Kidney (tissue), 13 donors: ENCODE measurements at regions not wholly inside any gene's neighbourhood (a gene's known extent, or its start where the extent isn't known, plus 50 kb on each side); places are given as distances from the start of the nearest gene placed in this dataset.

Source experiments
- DNase-seq, 5 donors: peaks; one replicate each; pipeline ENCODE4 v3.0.0-alpha.2; 2013 to 2020
- FAIRE-seq: peaks from 2 replicates; lab custom pipeline; 2012; peaks lifted over from hg19 to GRCh38; lab: Jason Lieb, UNC
- H3K27ac ChIP-seq, 2 donors: one replicate each; pipeline ENCODE4 v1.7.0; 2013; ENCODE audit warnings: low read depth in 2 of 2, low read length in 2 of 2, inconsistent platforms in 1 of 2
- H3K27me3 ChIP-seq: one replicate; pipeline ENCODE4 v1.7.1; 2013; ENCODE audit warnings: low read length, inconsistent platforms; ENCODE audit not compliant: control insufficient read depth, insufficient read depth
- H3K36me3 ChIP-seq, 3 donors: one replicate each; pipeline versions ENCODE4 v1.7.0 to v1.7.1; 2013; ENCODE audit warnings: low read length in 3 of 3, control low read depth in 1 of 3, inconsistent platforms in 1 of 3; ENCODE audit not compliant: insufficient read depth in 3 of 3, control insufficient read depth in 2 of 3
- H3K4me1 ChIP-seq, 3 donors: one replicate each; pipeline versions ENCODE4 v1.7.0 to v1.7.1; 2013; ENCODE audit warnings: low read length in 3 of 3, inconsistent platforms in 1 of 3, low read depth in 1 of 3; ENCODE audit not compliant: control insufficient read depth in 2 of 3, insufficient read depth in 2 of 3
- H3K4me3 ChIP-seq, 3 donors: one replicate each; pipeline versions ENCODE4 v1.7.0 to v1.8.1; 2013; ENCODE audit warnings: low read length in 3 of 3, control low read depth in 1 of 3, inconsistent platforms in 1 of 3
- H3K9ac ChIP-seq, 3 donors: one replicate each; pipeline versions ENCODE4 v1.7.0 to v1.7.1; 2013; ENCODE audit warnings: low read length in 3 of 3, control low read depth in 1 of 3, inconsistent platforms in 1 of 3
- H3K9me3 ChIP-seq, 3 donors: one replicate each; pipeline versions ENCODE4 v1.7.0 to v1.7.1; 2013; ENCODE audit warnings: low read length in 3 of 3, control low read depth in 1 of 3, inconsistent platforms in 1 of 3; ENCODE audit not compliant: control insufficient read depth in 2 of 3, insufficient read depth in 1 of 3
- CTCF ChIP-seq: IDR thresholded peaks from 3 replicates; pipeline ENCODE4 v1.5.1; 2012; ENCODE audit warnings: mild to moderate bottlenecking, moderate library complexity, borderline replicate concordance; ENCODE audit not compliant: insufficient read depth; ENCODE audit errors: extremely low read depth
- intact Hi-C: fragments of 100-400 bp; cut with DNase I; formaldehyde crosslinking; loops from one replicate; pipeline ENCODE4 v1.11.1; 2022
- donor health status: control.
- donor health status: control.
- donor health status: control.
- donor health status: control.
- donor health status: control.
- donor health status: DM: yes; HTN: yes; CAD: no.
- donor health status: Normal renal cell carcinoma (clear cell type).

- H3K4me3 ChIP-seq: no peak overlapping the region
- no peak for FAIRE-seq
- no peak for TF ChIP-seq CTCF
- H3K27ac ChIP-seq: no peak overlapping the region
- no peaks in the 10 kb centered on the region for H3K27me3 ChIP-seq
- no peaks in the 10 kb centered on the region for H3K36me3 ChIP-seq
- no peaks in the 10 kb centered on the region for H3K9me3 ChIP-seq
- H3K4me1 ChIP-seq: no peaks in the 10 kb centered on the region
- H3K9ac ChIP-seq: no peak overlapping the region
- DNase-seq: no peak
- intact Hi-C loops: no loop called here
Observed at GRCh38 chr2:186100636-186101035, 362.0 kb downstream of the FSIP2 start.

- Histone ChIP-seq H3K36me3 (no peaks in the 10 kb centered on the region), H3K9ac (no peak overlapping the region), H3K27ac (no peak overlapping the region), H3K27me3 (no peaks in the 10 kb centered on the region), H3K4me1 (no peaks in the 10 kb centered on the region), H3K4me3 (no peak overlapping the region), H3K9me3 (no peaks in the 10 kb centered on the region)
- FAIRE-seq (no peak), DNase-seq (no peak)
- TF ChIP-seq CTCF: no peak
- intact Hi-C loops: no loop called here
Observed at GRCh38 chr2:186101616-186102015, 363.0 kb downstream of the FSIP2 start.

GRCh38 chr2:186103276-186103675 is 364.7 kb downstream of the FSIP2 start:
- H3K4me1 ChIP-seq: no peaks in the 10 kb centered on the region
- DNase-seq: no peak
- TF ChIP-seq CTCF: no peak
- no peaks in the 10 kb centered on the region for H3K36me3 ChIP-seq
- H3K27ac ChIP-seq: no peak overlapping the region
- H3K9me3 ChIP-seq: no peaks in the 10 kb centered on the region
- no peak overlapping the region for H3K4me3 ChIP-seq
- no peaks in the 10 kb centered on the region for H3K27me3 ChIP-seq
- no peak overlapping the region for H3K9ac ChIP-seq
- intact Hi-C loops: no loop called here
- FAIRE-seq: no peak

GRCh38 chr2:186105016-186105724 is 366.6 kb downstream of the FSIP2 start:
- Histone ChIP-seq H3K4me1 (no peaks in the 10 kb centered on the region), H3K27ac (no peak overlapping the region), H3K9me3 (no peaks in the 10 kb centered on the region), H3K4me3 (no peak overlapping the region), H3K27me3 (no peaks in the 10 kb centered on the region), H3K36me3 (no peaks in the 10 kb centered on the region), H3K9ac (no peak overlapping the region)
- intact Hi-C loops: no loop called here
- TF ChIP-seq CTCF: no peak
- FAIRE-seq (no peak), DNase-seq (no peak)
